ENCODE measurements at regions not wholly inside any gene's neighbourhood (a gene's known extent, or its start where the extent isn't known, plus 50 kb on each side); places are given as distances from the start of the nearest gene placed in this dataset.

- TF ChIP-seq POLR2A (IDR thresholded peaks at IDR 0.05) (no peak), CTCF (IDR thresholded peaks at IDR 0.05) (no peak)
- Histone ChIP-seq H3K4me3 (no peak overlapping the region), H3K27ac (no peak overlapping the region), H3K36me3 (no peaks in the 10 kb centered on the region), H3K27me3 (no peaks in the 10 kb centered on the region), H3K9me3 (no peaks in the 10 kb centered on the region), H3K4me1 (no peaks in the 10 kb centered on the region)
- 83% methylated on average over 1 of the region's 5 CpGs for WGBS (ENCODE audit: insufficient coverage, low coverage, low lambda C conversion rate, missing lambda C conversion rate)
- DNase-seq (no peak), ATAC-seq (no peak)
- intact Hi-C loops (cut with DNase I): no loop called here
Measured at GRCh38 chr4:140316799-140317198, 56.6 kb upstream of the SCOC start.

DNA sequence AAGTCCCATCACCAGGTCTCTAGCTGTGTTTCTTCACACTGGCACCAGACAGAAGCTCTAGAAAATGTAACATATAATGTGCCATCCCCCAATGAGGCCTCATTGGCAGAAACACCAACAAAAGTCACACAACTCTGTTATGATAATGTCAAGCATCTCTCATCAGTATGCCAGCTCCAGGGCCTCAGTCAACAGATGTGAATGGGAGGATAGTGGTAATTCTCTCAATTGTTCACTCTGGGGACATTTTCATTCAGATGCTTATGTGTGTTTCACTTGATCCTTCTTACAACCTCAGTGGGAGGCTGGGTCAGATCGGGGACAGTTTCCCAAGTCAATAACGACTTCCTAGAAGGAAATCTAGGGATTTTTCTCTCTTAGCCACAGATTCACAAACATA lies 57.5 kb upstream of the SCOC start:
- no peak for ATAC-seq
- H3K4me1 ChIP-seq: no peaks in the 10 kb centered on the region
- H3K36me3 ChIP-seq: no peaks in the 10 kb centered on the region
- TF ChIP-seq POLR2A (IDR thresholded peaks at IDR 0.05) (no peak), CTCF (IDR thresholded peaks at IDR 0.05) (no peak)
- 63% methylated on average over 2 of the region's 2 CpGs for WGBS (ENCODE audit: insufficient coverage, low coverage, low lambda C conversion rate, missing lambda C conversion rate)
- DNase-seq: no peak
- no peak overlapping the region for H3K4me3 ChIP-seq
- no peak overlapping the region for H3K27ac ChIP-seq
- intact Hi-C loops (cut with DNase I): no loop called here
- no peaks in the 10 kb centered on the region for H3K27me3 ChIP-seq
- no peaks in the 10 kb centered on the region for H3K9me3 ChIP-seq

DNA sequence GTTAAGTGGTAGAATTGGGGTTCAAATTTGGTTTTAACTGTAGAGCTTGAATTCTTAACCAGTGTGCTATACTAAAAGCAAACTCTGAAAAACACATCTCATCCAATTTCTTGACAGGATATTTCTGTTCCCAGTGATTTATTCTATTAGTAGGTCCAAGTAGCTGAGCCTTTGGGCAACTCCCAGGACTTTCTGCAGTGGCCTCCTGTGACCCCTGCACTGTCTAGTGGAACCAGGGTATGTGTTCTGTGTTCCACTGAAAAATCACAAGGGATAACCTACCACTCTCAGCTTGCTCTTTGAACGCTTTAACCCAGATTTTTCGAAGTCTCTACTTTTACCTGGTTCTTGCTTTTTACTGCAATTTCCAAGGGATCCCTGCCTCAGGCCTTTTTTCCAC lies 58.0 kb upstream of the SCOC start:
- no peak for ATAC-seq
- H3K27ac ChIP-seq: no peak overlapping the region
- H3K36me3 ChIP-seq: no peaks in the 10 kb centered on the region
- no peaks in the 10 kb centered on the region for H3K4me1 ChIP-seq
- no peak overlapping the region for H3K4me3 ChIP-seq
- H3K27me3 ChIP-seq: no peaks in the 10 kb centered on the region
- 91% methylated on average over 2 of the region's 2 CpGs for WGBS (ENCODE audit: insufficient coverage, low coverage, low lambda C conversion rate, missing lambda C conversion rate)
- DNase-seq: no peak
- H3K9me3 ChIP-seq: no peaks in the 10 kb centered on the region
- TF ChIP-seq POLR2A (IDR thresholded peaks at IDR 0.05): no peak
- no peak for TF ChIP-seq CTCF (IDR thresholded peaks at IDR 0.05)
- intact Hi-C loops (cut with DNase I): no loop called here

GRCh38 chr4:140315019-140315418 lies 58.4 kb upstream of the SCOC start:
- no peak overlapping the region for H3K4me3 ChIP-seq
- DNase-seq: no peak
- no peak overlapping the region for H3K27ac ChIP-seq
- ATAC-seq: no peak
- H3K27me3 ChIP-seq: no peaks in the 10 kb centered on the region
- 86% methylated on average over 1 of the region's 1 CpG for WGBS (ENCODE audit: insufficient coverage, low coverage, low lambda C conversion rate, missing lambda C conversion rate)
- H3K36me3 ChIP-seq: no peaks in the 10 kb centered on the region
- H3K4me1 ChIP-seq: no peaks in the 10 kb centered on the region
- H3K9me3 ChIP-seq: no peaks in the 10 kb centered on the region
- intact Hi-C loops (cut with DNase I): no loop called here
- TF ChIP-seq CTCF (IDR thresholded peaks at IDR 0.05): no peak

- no peak for DNase-seq
- no peaks in the 10 kb centered on the region for H3K27me3 ChIP-seq
- ATAC-seq: no peak
- H3K36me3 ChIP-seq: no peaks in the 10 kb centered on the region
- no peak overlapping the region for H3K27ac ChIP-seq
- TF ChIP-seq CTCF (IDR thresholded peaks at IDR 0.05): no peak
- TF ChIP-seq POLR2A (IDR thresholded peaks at IDR 0.05): no peak
- no peaks in the 10 kb centered on the region for H3K9me3 ChIP-seq
- WGBS (ENCODE audit: insufficient coverage, low coverage, low lambda C conversion rate, missing lambda C conversion rate): 61% methylated on average over 2 of the region's 2 CpGs
- no peaks in the 10 kb centered on the region for H3K4me1 ChIP-seq
- no peak overlapping the region for H3K4me3 ChIP-seq
- intact Hi-C loops (cut with DNase I): no loop called here
Measured at GRCh38 chr4:140312100-140312499, 61.3 kb upstream of the SCOC start.

Measured in right lobe of liver (tissue), 6 donors.